ENCODE measurements at regions not wholly inside any gene's neighbourhood (a gene's known extent, or its start where the extent isn't known, plus 50 kb on each side); places are given as distances from the start of the nearest gene placed in this dataset.

DNA sequence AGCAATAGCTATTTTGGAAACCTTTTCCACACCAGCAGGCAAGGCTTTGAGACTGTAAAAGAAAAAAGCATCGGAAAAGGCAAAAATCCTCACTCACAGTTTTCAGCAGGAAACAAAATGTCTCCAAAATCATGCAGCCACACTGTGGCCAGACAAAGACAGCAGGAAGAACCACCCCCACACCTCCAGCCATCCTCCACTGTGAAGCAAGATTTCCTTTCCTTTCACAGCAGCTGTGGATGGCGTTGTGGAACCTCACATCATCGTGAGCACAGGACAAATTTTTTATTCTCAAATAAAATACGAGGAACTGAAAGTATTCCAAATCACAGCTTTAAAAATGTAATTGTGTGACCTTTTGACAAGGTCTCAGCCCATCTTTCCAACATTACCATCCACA is 351.7 kb upstream of the NOCT start:
- DNase-seq (ENCODE audit: low read depth): no peak
- H3K4me3 ChIP-seq (ENCODE audit: control insufficient read depth, low read depth, low read length): no peak overlapping the region
- TF ChIP-seq, protein P1, sequence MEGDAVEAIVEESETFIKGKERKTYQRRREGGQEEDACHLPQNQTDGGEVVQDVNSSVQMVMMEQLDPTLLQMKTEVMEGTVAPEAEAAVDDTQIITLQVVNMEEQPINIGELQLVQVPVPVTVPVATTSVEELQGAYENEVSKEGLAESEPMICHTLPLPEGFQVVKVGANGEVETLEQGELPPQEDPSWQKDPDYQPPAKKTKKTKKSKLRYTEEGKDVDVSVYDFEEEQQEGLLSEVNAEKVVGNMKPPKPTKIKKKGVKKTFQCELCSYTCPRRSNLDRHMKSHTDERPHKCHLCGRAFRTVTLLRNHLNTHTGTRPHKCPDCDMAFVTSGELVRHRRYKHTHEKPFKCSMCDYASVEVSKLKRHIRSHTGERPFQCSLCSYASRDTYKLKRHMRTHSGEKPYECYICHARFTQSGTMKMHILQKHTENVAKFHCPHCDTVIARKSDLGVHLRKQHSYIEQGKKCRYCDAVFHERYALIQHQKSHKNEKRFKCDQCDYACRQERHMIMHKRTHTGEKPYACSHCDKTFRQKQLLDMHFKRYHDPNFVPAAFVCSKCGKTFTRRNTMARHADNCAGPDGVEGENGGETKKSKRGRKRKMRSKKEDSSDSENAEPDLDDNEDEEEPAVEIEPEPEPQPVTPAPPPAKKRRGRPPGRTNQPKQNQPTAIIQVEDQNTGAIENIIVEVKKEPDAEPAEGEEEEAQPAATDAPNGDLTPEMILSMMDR (conservative IDR thresholded peaks at IDR 0.05; ENCODE audit: control insufficient read depth, insufficient read depth, low read depth, low read length): no peak

DNA sequence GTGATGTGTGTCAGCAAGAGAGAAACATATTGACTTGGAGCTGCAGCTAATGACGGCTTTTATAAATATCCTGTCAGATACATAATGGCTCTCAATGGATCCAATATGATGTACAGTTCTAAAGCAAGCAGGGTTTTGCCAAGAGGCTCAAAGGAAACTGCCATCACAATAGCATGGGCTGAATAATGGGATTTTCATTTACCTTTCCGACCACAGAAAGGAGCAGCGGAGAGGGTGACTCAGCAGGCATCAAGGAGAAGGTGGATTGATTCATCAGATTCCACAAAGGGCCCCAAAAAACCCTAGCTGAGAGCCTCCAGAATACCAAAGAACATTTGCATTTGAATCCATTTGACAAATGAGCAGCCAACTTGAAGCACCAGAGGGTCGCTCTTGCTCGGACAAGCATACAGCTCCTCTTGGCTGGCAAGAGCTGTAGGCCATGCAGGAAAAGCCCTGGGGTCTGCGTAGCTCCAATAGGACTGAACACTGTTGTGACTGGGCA is 355.7 kb upstream of the NOCT start:
- TF ChIP-seq, protein P1 (conservative IDR thresholded peaks at IDR 0.05; ENCODE audit: control insufficient read depth, insufficient read depth, low read depth, low read length): no peak
- H3K4me3 ChIP-seq (ENCODE audit: control insufficient read depth, low read depth, low read length): no peak overlapping the region
- no peak for DNase-seq (ENCODE audit: low read depth)

- TF ChIP-seq, protein P1 (conservative IDR thresholded peaks at IDR 0.05; ENCODE audit: control insufficient read depth, insufficient read depth, low read depth, low read length): no peak
- DNase-seq (ENCODE audit: low read depth): no peak
- no peak overlapping the region for H3K4me3 ChIP-seq (ENCODE audit: control insufficient read depth, low read depth, low read length)
Observed at GRCh38 chr4:138659037-138659811, 356.4 kb upstream of the NOCT start.

DNA sequence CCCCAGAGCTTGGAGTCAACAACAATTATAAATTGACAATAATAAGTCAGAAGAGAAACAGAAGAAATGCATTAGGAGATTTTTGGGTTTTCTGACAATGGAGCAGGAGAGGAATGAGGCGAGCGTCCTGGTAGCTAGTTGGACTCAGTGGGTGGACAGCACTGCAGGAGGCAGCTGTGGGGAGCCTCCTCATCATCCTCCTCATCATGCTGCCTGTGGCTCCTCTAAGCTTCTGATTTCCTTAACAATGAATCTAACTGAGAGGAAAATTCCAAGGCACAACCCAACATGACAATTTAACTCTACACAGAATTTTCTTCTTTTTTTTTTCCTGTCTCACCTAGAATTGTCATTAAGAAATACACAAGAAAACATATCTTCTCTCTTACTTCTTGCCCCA is 357.1 kb upstream of the NOCT start:
- TF ChIP-seq, protein P1 (conservative IDR thresholded peaks at IDR 0.05; ENCODE audit: control insufficient read depth, insufficient read depth, low read depth, low read length): no peak
- H3K4me3 ChIP-seq (ENCODE audit: control insufficient read depth, low read depth, low read length): no peak overlapping the region
- DNase-seq (ENCODE audit: low read depth): no peak

GRCh38 chr4:138656990-138657389 is 358.6 kb upstream of the NOCT start:
- DNase-seq (ENCODE audit: low read depth): no peak
- TF ChIP-seq, protein P1 (conservative IDR thresholded peaks at IDR 0.05; ENCODE audit: control insufficient read depth, insufficient read depth, low read depth, low read length): no peak

GRCh38 chr4:138655985-138656384 is 359.6 kb upstream of the NOCT start:
- DNase-seq (ENCODE audit: low read depth): no peak
- TF ChIP-seq, protein P1 (conservative IDR thresholded peaks at IDR 0.05; ENCODE audit: control insufficient read depth, insufficient read depth, low read depth, low read length): no peak
- no peak overlapping the region for H3K4me3 ChIP-seq (ENCODE audit: control insufficient read depth, low read depth, low read length)

More at GRCh38 chr4:138656990-138657389, 358.6 kb upstream of the NOCT start:
- no peak overlapping the region for H3K4me3 ChIP-seq (ENCODE audit: control insufficient read depth, low read depth, low read length)

Measured in fibroblast of mammary gland (primary cell).